ENCODE measurements at regions not wholly inside any gene's neighbourhood (a gene's known extent, or its start where the extent isn't known, plus 50 kb on each side); places are given as distances from the start of the nearest gene placed in this dataset.

DNA sequence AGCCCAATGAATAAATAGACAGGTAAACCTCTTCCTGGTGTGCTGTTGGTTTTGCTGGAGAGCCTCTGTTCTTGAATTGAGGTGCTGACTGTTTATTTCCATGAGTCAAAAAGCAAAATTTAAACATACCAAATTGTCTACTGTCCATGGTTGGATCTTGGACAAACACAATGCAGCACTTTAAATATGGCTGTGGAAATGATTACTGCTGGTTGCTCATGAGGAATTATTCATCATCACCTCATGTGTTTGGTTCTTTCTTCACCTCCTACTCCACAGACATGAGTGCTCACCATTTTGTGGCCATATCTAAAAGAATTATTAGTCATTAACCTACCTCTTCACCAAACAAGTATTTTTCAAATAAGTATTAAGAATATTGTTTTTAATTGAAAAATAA, 85.3 kb upstream of the GALNT5 start:
- ChIA-PET CTCF (ENCODE audit: low intra/inter-chr PET ratio, low total read pairs) (no interaction called here), POLR2A (no interaction called here)
- H3K4me1 ChIP-seq (ENCODE audit: insufficient read depth, low read length) = no peaks in the 10 kb centered on the region
- no peaks in the 10 kb centered on the region for H3K79me2 ChIP-seq (ENCODE audit: insufficient read depth, low read length)
- no peak for FAIRE-seq
- no peak for ATAC-seq
- in situ Hi-C loops (cut with HindIII; ENCODE audit: extremely low pct_ligation_motif_present, low pct_unique_long_range_greater_than_20kb) = no loop called here
- no peaks in the 10 kb centered on the region for H3K9me3 ChIP-seq (ENCODE audit: low read length)
- BruUV-seq (replicated peaks) = no TSS peak
- H3K27me3 ChIP-seq (ENCODE audit: control insufficient read depth in 1 of 2, insufficient read depth in 2 of 2, low read length in 2 of 2) = no peaks in the 10 kb centered on the region
- intact Hi-C loops (cut with micrococcal nuclease; ENCODE audit: unreplicated experiment) = no loop called here
- H2AFZ ChIP-seq (ENCODE audit: low read length) = no peak overlapping the region
- H4K20me1 ChIP-seq (ENCODE audit: insufficient read depth, low read length) = no peaks in the 10 kb centered on the region
- H3K27ac ChIP-seq (ENCODE audit: extremely low read length, insufficient read depth, low read length) = no peak overlapping the region
- H3K36me3 ChIP-seq (replicated peaks in 1 of 2; ENCODE audit: control insufficient read depth in 1 of 2, insufficient read depth in 2 of 2, low read length in 2 of 2) = no peaks in the 10 kb centered on the region
- no peak overlapping the region for H3K9ac ChIP-seq (ENCODE audit: insufficient read depth, low read depth, low read length)
- no peak overlapping the region for H3K4me2 ChIP-seq (ENCODE audit: low read depth, low read length)
- DNase-seq (ENCODE audit: low spot score) = no peak
- no peak overlapping the region for H3K4me3 ChIP-seq (replicated peaks in 1 of 3; ENCODE audit: insufficient read depth in 1 of 3, low read depth in 2 of 3, low read length in 3 of 3)
- TF ChIP-seq, protein P1, sequence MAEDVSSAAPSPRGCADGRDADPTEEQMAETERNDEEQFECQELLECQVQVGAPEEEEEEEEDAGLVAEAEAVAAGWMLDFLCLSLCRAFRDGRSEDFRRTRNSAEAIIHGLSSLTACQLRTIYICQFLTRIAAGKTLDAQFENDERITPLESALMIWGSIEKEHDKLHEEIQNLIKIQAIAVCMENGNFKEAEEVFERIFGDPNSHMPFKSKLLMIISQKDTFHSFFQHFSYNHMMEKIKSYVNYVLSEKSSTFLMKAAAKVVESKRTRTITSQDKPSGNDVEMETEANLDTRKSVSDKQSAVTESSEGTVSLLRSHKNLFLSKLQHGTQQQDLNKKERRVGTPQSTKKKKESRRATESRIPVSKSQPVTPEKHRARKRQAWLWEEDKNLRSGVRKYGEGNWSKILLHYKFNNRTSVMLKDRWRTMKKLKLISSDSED (CRISPR knock-in tag; IDR thresholded peaks at IDR 0.05) = no peak
- no peak for TF ChIP-seq SMAD3 (CRISPR knock-in tag; IDR thresholded peaks at IDR 0.05)
- TF ChIP-seq ZBTB14 (CRISPR knock-in tag; IDR thresholded peaks at IDR 0.05) = no peak
- TF ChIP-seq CBX1 (IDR thresholded peaks at IDR 0.05; ENCODE audit: low read depth) = no peak
- TF ChIP-seq SNAPC5 (CRISPR knock-in tag; IDR thresholded peaks at IDR 0.05; ENCODE audit: borderline replicate concordance) = no peak
- TF ChIP-seq, protein P2, sequence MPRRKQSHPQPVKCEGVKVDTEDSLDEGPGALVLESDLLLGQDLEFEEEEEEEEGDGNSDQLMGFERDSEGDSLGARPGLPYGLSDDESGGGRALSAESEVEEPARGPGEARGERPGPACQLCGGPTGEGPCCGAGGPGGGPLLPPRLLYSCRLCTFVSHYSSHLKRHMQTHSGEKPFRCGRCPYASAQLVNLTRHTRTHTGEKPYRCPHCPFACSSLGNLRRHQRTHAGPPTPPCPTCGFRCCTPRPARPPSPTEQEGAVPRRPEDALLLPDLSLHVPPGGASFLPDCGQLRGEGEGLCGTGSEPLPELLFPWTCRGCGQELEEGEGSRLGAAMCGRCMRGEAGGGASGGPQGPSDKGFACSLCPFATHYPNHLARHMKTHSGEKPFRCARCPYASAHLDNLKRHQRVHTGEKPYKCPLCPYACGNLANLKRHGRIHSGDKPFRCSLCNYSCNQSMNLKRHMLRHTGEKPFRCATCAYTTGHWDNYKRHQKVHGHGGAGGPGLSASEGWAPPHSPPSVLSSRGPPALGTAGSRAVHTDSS (CRISPR knock-in tag; conservative IDR thresholded peaks at IDR 0.05) = no peak
- TF ChIP-seq SALL1 (CRISPR knock-in tag; IDR thresholded peaks at IDR 0.05) = no peak
- TF ChIP-seq, protein P3, sequence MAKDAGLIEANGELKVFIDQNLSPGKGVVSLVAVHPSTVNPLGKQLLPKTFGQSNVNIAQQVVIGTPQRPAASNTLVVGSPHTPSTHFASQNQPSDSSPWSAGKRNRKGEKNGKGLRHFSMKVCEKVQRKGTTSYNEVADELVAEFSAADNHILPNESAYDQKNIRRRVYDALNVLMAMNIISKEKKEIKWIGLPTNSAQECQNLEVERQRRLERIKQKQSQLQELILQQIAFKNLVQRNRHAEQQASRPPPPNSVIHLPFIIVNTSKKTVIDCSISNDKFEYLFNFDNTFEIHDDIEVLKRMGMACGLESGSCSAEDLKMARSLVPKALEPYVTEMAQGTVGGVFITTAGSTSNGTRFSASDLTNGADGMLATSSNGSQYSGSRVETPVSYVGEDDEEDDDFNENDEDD (CRISPR knock-in tag; IDR thresholded peaks at IDR 0.05; ENCODE audit: borderline replicate concordance) = no peak
- no peak for TF ChIP-seq KDM5B (CRISPR knock-in tag; IDR thresholded peaks at IDR 0.05; ENCODE audit: borderline replicate concordance)
- TF ChIP-seq ZNF263 (CRISPR knock-in tag; IDR thresholded peaks at IDR 0.05) = no peak
- TF ChIP-seq, protein P4, sequence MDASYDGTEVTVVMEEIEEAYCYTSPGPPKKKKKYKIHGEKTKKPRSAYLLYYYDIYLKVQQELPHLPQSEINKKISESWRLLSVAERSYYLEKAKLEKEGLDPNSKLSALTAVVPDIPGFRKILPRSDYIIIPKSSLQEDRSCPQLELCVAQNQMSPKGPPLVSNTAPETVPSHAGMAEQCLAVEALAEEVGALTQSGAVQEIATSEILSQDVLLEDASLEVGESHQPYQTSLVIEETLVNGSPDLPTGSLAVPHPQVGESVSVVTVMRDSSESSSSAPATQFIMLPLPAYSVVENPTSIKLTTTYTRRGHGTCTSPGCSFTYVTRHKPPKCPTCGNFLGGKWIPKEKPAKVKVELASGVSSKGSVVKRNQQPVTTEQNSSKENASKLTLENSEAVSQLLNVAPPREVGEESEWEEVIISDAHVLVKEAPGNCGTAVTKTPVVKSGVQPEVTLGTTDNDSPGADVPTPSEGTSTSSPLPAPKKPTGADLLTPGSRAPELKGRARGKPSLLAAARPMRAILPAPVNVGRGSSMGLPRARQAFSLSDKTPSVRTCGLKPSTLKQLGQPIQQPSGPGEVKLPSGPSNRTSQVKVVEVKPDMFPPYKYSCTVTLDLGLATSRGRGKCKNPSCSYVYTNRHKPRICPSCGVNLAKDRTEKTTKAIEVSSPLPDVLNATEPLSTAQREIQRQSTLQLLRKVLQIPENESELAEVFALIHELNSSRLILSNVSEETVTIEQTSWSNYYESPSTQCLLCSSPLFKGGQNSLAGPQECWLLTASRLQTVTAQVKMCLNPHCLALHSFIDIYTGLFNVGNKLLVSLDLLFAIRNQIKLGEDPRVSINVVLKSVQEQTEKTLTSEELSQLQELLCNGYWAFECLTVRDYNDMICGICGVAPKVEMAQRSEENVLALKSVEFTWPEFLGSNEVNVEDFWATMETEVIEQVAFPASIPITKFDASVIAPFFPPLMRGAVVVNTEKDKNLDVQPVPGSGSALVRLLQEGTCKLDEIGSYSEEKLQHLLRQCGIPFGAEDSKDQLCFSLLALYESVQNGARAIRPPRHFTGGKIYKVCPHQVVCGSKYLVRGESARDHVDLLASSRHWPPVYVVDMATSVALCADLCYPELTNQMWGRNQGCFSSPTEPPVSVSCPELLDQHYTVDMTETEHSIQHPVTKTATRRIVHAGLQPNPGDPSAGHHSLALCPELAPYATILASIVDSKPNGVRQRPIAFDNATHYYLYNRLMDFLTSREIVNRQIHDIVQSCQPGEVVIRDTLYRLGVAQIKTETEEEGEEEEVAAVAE (CRISPR knock-in tag; IDR thresholded peaks at IDR 0.05; ENCODE audit: borderline replicate concordance) = no peak
- no peak for TF ChIP-seq HDAC2 (CRISPR knock-in tag; IDR thresholded peaks at IDR 0.05)

All from HepG2 (cell line).